ENCODE measurements at regions not wholly inside any gene's neighbourhood (a gene's known extent, or its start where the extent isn't known, plus 50 kb on each side); places are given as distances from the start of the nearest gene placed in this dataset.

GRCh38 chr18:42274488-42275137, 319.6 kb downstream of the PIK3C3 start:
- peak; percentile 23 for DNase-seq (ENCODE audit: low read depth)
- no peak overlapping the region for H3K4me3 ChIP-seq (ENCODE audit: low read depth, low read length)
- TF ChIP-seq, protein P1, sequence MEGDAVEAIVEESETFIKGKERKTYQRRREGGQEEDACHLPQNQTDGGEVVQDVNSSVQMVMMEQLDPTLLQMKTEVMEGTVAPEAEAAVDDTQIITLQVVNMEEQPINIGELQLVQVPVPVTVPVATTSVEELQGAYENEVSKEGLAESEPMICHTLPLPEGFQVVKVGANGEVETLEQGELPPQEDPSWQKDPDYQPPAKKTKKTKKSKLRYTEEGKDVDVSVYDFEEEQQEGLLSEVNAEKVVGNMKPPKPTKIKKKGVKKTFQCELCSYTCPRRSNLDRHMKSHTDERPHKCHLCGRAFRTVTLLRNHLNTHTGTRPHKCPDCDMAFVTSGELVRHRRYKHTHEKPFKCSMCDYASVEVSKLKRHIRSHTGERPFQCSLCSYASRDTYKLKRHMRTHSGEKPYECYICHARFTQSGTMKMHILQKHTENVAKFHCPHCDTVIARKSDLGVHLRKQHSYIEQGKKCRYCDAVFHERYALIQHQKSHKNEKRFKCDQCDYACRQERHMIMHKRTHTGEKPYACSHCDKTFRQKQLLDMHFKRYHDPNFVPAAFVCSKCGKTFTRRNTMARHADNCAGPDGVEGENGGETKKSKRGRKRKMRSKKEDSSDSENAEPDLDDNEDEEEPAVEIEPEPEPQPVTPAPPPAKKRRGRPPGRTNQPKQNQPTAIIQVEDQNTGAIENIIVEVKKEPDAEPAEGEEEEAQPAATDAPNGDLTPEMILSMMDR (IDR thresholded peaks at IDR 0.05; ENCODE audit: insufficient read depth, low read depth, low read length, missing control alignments): no peak

- TF ChIP-seq, protein P1 (IDR thresholded peaks at IDR 0.05; ENCODE audit: insufficient read depth, low read depth, low read length, missing control alignments): no peak
- no peak overlapping the region for H3K4me3 ChIP-seq (ENCODE audit: low read depth, low read length)
- DNase-seq (ENCODE audit: low read depth): no peak
Observed at GRCh38 chr18:42275138-42275535, 320.1 kb downstream of the PIK3C3 start.

DNA sequence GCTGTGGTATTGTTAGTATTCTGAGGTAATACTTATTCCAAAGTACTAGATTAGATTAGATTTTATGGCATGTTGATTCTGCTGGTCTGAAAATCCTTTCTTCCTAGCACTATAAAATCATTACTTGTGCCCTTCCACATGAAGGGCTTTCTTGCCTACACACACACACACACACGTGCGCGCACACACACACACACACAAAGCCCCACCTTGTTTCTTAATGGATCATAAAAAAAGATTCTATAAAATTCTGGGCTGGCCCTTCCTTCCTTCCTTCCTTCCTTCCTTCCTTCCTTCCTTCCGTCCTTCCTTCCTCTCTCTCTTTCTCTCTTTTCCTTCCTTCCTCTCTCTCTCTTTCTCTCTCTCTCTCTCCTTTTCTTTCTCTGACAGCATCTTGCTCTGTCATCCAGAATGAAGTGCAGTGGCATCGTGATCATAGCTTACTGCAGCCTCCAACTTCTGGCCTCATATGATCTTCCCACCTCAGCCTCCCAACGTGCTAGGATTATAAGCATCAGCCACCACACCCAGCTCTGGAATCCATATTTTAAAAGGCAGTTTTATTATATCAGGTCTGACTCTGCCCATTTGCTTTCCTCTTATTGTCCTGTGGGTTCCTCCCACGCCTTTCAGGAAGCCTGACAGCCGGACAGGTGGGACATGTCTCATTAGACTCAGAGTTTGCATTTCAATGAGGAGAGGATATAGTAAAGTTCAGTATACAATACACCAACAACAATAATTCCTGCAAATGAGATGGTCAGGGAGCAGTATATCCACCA, 321.1 kb downstream of the PIK3C3 start:
- H3K4me3 ChIP-seq (ENCODE audit: low read depth, low read length): no peak overlapping the region
- DNase-seq (ENCODE audit: low read depth): no peak
- TF ChIP-seq, protein P1 (IDR thresholded peaks at IDR 0.05; ENCODE audit: insufficient read depth, low read depth, low read length, missing control alignments): no peak

DNA sequence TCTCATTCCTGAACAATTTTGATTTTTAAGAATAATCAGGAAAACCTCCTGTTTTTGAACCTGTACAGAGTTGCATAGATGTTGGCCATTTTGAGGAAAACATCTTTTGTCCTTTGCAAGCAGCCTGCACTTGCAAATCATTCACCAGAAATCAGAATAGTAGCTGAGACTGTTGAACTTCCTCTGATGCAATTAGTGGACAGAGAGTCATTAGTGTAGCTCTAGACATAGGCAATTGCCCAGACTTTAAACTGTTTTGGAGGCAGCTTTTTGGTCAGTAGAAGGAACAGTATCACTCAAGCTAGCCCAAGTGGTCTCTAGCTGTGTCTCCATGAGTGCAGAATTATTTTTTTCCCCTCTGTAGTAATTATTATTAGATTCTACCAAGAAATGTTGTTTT, 326.1 kb downstream of the PIK3C3 start:
- no peak for DNase-seq (ENCODE audit: low read depth)
- no peak overlapping the region for H3K4me3 ChIP-seq (ENCODE audit: low read depth, low read length)
- TF ChIP-seq, protein P1 (IDR thresholded peaks at IDR 0.05; ENCODE audit: insufficient read depth, low read depth, low read length, missing control alignments): no peak

DNA sequence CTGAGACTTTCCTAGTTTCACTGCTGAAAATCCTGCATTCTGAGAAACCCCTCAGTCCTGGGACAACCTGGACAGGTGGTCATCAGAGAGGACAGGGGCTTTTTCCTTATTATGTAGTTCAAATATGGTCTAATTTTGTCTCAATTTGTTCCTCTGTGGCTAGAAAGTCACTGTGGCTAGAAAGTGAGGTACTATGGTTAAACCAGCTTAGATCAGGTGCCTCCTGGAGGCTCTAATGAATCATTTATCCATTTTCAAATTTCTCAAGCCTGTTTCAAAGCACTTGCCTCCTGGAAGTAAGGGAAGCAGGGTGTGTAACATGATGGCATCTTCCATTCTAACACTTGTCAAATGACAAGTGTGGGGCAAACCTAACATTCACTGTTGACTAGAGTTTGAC, 326.8 kb downstream of the PIK3C3 start:
- no peak overlapping the region for H3K4me3 ChIP-seq (ENCODE audit: low read depth, low read length)
- DNase-seq (ENCODE audit: low read depth): no peak
- TF ChIP-seq, protein P1 (IDR thresholded peaks at IDR 0.05; ENCODE audit: insufficient read depth, low read depth, low read length, missing control alignments): no peak

GRCh38 chr18:42287047-42287446, 332.0 kb downstream of the PIK3C3 start:
- DNase-seq (ENCODE audit: low read depth): no peak
- TF ChIP-seq, protein P1 (IDR thresholded peaks at IDR 0.05; ENCODE audit: insufficient read depth, low read depth, low read length, missing control alignments): no peak
- H3K4me3 ChIP-seq (ENCODE audit: low read depth, low read length): no peak overlapping the region
